PFSK-1 (cell line): ENCODE measurements at regions not wholly inside any gene's neighbourhood (a gene's known extent, or its start where the extent isn't known, plus 50 kb on each side); places are given as distances from the start of the nearest gene placed in this dataset.

Experiments used
- FOXP2 ChIP-seq: optimal IDR thresholded peaks from 2 replicates; pipeline ENCODE3; 2011; ENCODE audit warnings: borderline replicate concordance, control low read depth, inconsistent platforms; ENCODE audit not compliant: insufficient read depth; ENCODE audit errors: extremely low read length, extremely low read depth
- POLR2AphosphoS5 ChIP-seq: IDR thresholded peaks from 2 replicates; pipeline ENCODE4 v1.6.1; 2012; ENCODE audit warnings: low read depth, mild to moderate bottlenecking, control low read depth, low read length, moderate library complexity
- REST ChIP-seq, 2 experiments: IDR thresholded peaks; 2 replicates each; pipeline versions ENCODE4 v1.6.1 to v1.8.0; 2011 to 2012; ENCODE audit warnings: low read depth in 2 of 2, low read length in 2 of 2, control low read depth in 1 of 2, inconsistent platforms in 1 of 2, mild to moderate bottlenecking in 1 of 2, moderate library complexity in 1 of 2; ENCODE audit not compliant: insufficient read depth in 1 of 2
- SIN3A ChIP-seq: IDR thresholded peaks from 2 replicates; pipeline ENCODE4 v1.6.1; 2012; ENCODE audit warnings: mild to moderate bottlenecking, low read length, moderate library complexity, borderline replicate concordance; ENCODE audit not compliant: insufficient read depth
- TAF1 ChIP-seq: IDR thresholded peaks from 2 replicates; pipeline ENCODE4 v1.6.1; 2012; ENCODE audit warnings: low read length, control low read depth, borderline replicate concordance; ENCODE audit not compliant: insufficient read depth

- TF ChIP-seq TAF1 (no peak), REST (IDR thresholded peaks at IDR 0.05; ENCODE audit: insufficient read depth in 1 of 2, low read depth in 2 of 2, low read length in 2 of 2) (no peak), FOXP2 (no peak), SIN3A (no peak)
Observed at GRCh38 chr10:44763331-44763730, 147.8 kb upstream of the TMEM72 start.

- TF ChIP-seq POLR2AphosphoS5, result no peak
- no peak for TF ChIP-seq REST (IDR thresholded peaks at IDR 0.05; ENCODE audit: insufficient read depth in 1 of 2, low read depth in 2 of 2, low read length in 2 of 2)
- no peak for TF ChIP-seq SIN3A
- TF ChIP-seq FOXP2, result no peak
- no peak for TF ChIP-seq TAF1
Observed at GRCh38 chr10:44765299-44765698, 145.8 kb upstream of the TMEM72 start.

- TF ChIP-seq REST (IDR thresholded peaks at IDR 0.05; ENCODE audit: insufficient read depth in 1 of 2, low read depth in 2 of 2, low read length in 2 of 2), result no peak
- no peak for TF ChIP-seq TAF1
- no peak for TF ChIP-seq SIN3A
- TF ChIP-seq FOXP2, result no peak
- TF ChIP-seq POLR2AphosphoS5, result no peak
Observed at GRCh38 chr10:44766631-44767030, 144.5 kb upstream of the TMEM72 start.

GRCh38 chr10:44769450-44769849 lies 141.7 kb upstream of the TMEM72 start:
- TF ChIP-seq REST (IDR thresholded peaks at IDR 0.05; ENCODE audit: insufficient read depth in 1 of 2, low read depth in 2 of 2, low read length in 2 of 2), result no peak
- TF ChIP-seq FOXP2, result no peak

- no peak for TF ChIP-seq TAF1
- no peak for TF ChIP-seq REST (IDR thresholded peaks at IDR 0.05; ENCODE audit: insufficient read depth in 1 of 2, low read depth in 2 of 2, low read length in 2 of 2)
- TF ChIP-seq SIN3A, result no peak
- TF ChIP-seq FOXP2, result no peak
Observed at GRCh38 chr10:44771233-44771995, 139.7 kb upstream of the TMEM72 start.
